ENCODE measurements at regions not wholly inside any gene's neighbourhood (a gene's known extent, or its start where the extent isn't known, plus 50 kb on each side); places are given as distances from the start of the nearest gene placed in this dataset.
"Not testable (repeated sequence)": the region's sequence is repeated elsewhere in the genome, so short reads cannot be mapped to it uniquely, and the experiment has no call there.

- H3K27ac Mint-ChIP-seq; H3K4me3 Mint-ChIP-seq; H3K9me3 Mint-ChIP-seq; H3K36me3 Mint-ChIP-seq; H3K9me3 ChIP-seq (ENCODE audit: control insufficient read depth in 2 of 3, low read length in 3 of 3); DNase-seq; H3K27me3 ChIP-seq (ENCODE audit: control insufficient read depth in 2 of 2, insufficient read depth in 2 of 2, low read length in 2 of 2); H3K27ac ChIP-seq (ENCODE audit: low read depth, low read length); H3K4me1 Mint-ChIP-seq; CTCF ChIA-PET; H3K4me1 ChIP-seq (ENCODE audit: control insufficient read depth in 2 of 2, insufficient read depth in 2 of 2, low read length in 2 of 2); POLR2A ChIA-PET; intact Hi-C loops (cut with micrococcal nuclease); H3K36me3 ChIP-seq (ENCODE audit: control insufficient read depth in 2 of 3, insufficient read depth in 3 of 3, low read length in 3 of 3); H3K4me3 ChIP-seq (ENCODE audit: low read length): not testable (repeated sequence)
- peaks cover 0 to 24% (median 6%) of the 10 kb centered on the region in 5 donors for H3K27me3 Mint-ChIP-seq
- ATAC-seq = peak; percentile 29
These were observed 87.3 kb upstream of the OSBPL11 start for GRCh38 chr3:125682610-125683009.

- Mint-ChIP-seq H3K36me3 (peaks cover 0 to 5% (median 0%) of the 10 kb centered on the region in 5 donors), H3K27ac (no peak overlapping the region), H3K9me3 (peaks cover 0 to 2% (median 0%) of the 10 kb centered on the region in 11 donors), H3K4me1 (no peaks in the 10 kb centered on the region), H3K4me3 (no peak overlapping the region), H3K27me3 (peaks cover 0 to 24% (median 6%) of the 10 kb centered on the region in 5 donors)
- Histone ChIP-seq H3K27me3 (ENCODE audit: control insufficient read depth in 2 of 2, insufficient read depth in 2 of 2, low read length in 2 of 2) (peaks cover 0 to 3% of the 10 kb centered on the region in 2 donors), H3K36me3 (ENCODE audit: control insufficient read depth in 2 of 3, insufficient read depth in 3 of 3, low read length in 3 of 3) (no peaks in the 10 kb centered on the region), H3K27ac (ENCODE audit: low read depth, low read length) (no peak overlapping the region), H3K4me3 (ENCODE audit: low read length) (no peak overlapping the region), H3K9me3 (ENCODE audit: control insufficient read depth in 2 of 3, low read length in 3 of 3) (no peaks in the 10 kb centered on the region), H3K4me1 (ENCODE audit: control insufficient read depth in 2 of 2, insufficient read depth in 2 of 2, low read length in 2 of 2) (no peaks in the 10 kb centered on the region)
- ChIA-PET CTCF (no interaction called here), POLR2A (no interaction called here)
- DNase-seq (no peak), ATAC-seq (no peak)
- intact Hi-C loops (cut with micrococcal nuclease) = no loop called here
These were observed 88.0 kb upstream of the OSBPL11 start for GRCh38 chr3:125683067-125683829.

DNA sequence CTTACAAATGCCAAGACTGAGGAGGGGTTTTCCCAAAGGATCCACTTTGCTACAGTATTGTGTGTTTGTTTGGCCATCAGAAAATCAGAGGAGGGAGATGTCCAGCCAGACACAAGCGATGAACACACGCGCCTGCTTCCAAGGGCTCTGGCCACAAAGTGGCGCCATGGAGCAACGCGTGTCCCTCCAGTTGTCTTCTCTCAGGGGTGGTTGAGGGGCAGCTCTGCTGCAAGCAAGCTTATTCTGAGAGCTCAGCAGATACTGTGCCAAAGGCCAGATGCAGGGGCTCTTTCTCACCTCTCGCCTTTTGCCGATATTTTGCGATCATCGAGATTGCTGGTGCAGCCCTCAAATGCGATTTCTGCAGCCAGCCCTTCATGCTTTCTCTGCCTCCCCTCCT lies 88.9 kb upstream of the OSBPL11 start:
- peaks cover 0 to 24% (median 6%) of the 10 kb centered on the region in 5 donors for H3K27me3 Mint-ChIP-seq
- H3K27ac Mint-ChIP-seq = no peak overlapping the region
- H3K36me3 ChIP-seq (ENCODE audit: control insufficient read depth in 2 of 3, insufficient read depth in 3 of 3, low read length in 3 of 3) = no peaks in the 10 kb centered on the region
- H3K4me3 ChIP-seq (ENCODE audit: low read length) = no peak overlapping the region
- no peaks in the 10 kb centered on the region for H3K4me1 Mint-ChIP-seq
- ATAC-seq = no peak
- peaks cover 0 to 5% (median 0%) of the 10 kb centered on the region in 5 donors for H3K36me3 Mint-ChIP-seq
- H3K9me3 Mint-ChIP-seq = peaks cover 0 to 2% (median 0%) of the 10 kb centered on the region in 11 donors
- ChIA-PET CTCF (no interaction called here), POLR2A (no interaction called here)
- no peak overlapping the region for H3K4me3 Mint-ChIP-seq
- H3K4me1 ChIP-seq (ENCODE audit: control insufficient read depth in 2 of 2, insufficient read depth in 2 of 2, low read length in 2 of 2) = no peaks in the 10 kb centered on the region
- H3K27me3 ChIP-seq (ENCODE audit: control insufficient read depth in 2 of 2, insufficient read depth in 2 of 2, low read length in 2 of 2) = peaks cover 0 to 3% of the 10 kb centered on the region in 2 donors
- H3K27ac ChIP-seq (ENCODE audit: low read depth, low read length) = no peak overlapping the region
- no peak for DNase-seq
- no peaks in the 10 kb centered on the region for H3K9me3 ChIP-seq (ENCODE audit: control insufficient read depth in 2 of 3, low read length in 3 of 3)
- intact Hi-C loops (cut with micrococcal nuclease) = no loop called here

DNA sequence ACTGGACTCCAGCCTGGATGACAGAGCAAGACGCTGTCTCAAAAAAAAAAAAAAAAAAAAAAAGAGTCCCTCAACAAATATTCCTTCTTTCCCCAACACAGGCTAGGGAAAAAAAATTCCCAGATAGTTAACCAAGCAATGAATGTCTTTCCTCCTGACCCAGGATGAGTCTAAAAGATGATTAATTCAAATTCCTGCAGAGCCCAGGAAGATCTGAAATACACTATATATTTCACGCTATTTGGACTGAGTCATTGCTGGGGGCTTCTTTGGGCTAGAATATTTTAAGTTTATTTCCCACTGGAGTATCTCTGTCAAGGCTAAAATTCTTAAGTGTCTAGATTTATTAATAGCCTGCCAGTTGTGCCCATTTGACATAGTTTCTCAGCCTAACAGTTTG lies 90.4 kb upstream of the OSBPL11 start:
- H3K27me3 Mint-ChIP-seq = peaks cover 0 to 24% (median 6%) of the 10 kb centered on the region in 5 donors
- H3K9me3 ChIP-seq (ENCODE audit: control insufficient read depth in 2 of 3, low read length in 3 of 3); H3K9me3 Mint-ChIP-seq; H3K36me3 ChIP-seq (ENCODE audit: control insufficient read depth in 2 of 3, insufficient read depth in 3 of 3, low read length in 3 of 3); H3K27ac Mint-ChIP-seq; POLR2A ChIA-PET; H3K4me3 ChIP-seq (ENCODE audit: low read length); H3K4me3 Mint-ChIP-seq; H3K36me3 Mint-ChIP-seq; CTCF ChIA-PET; intact Hi-C loops (cut with micrococcal nuclease); H3K27ac ChIP-seq (ENCODE audit: low read depth, low read length); H3K27me3 ChIP-seq (ENCODE audit: control insufficient read depth in 2 of 2, insufficient read depth in 2 of 2, low read length in 2 of 2); DNase-seq; ATAC-seq; H3K4me1 ChIP-seq (ENCODE audit: control insufficient read depth in 2 of 2, insufficient read depth in 2 of 2, low read length in 2 of 2); H3K4me1 Mint-ChIP-seq: not testable (repeated sequence)

DNA sequence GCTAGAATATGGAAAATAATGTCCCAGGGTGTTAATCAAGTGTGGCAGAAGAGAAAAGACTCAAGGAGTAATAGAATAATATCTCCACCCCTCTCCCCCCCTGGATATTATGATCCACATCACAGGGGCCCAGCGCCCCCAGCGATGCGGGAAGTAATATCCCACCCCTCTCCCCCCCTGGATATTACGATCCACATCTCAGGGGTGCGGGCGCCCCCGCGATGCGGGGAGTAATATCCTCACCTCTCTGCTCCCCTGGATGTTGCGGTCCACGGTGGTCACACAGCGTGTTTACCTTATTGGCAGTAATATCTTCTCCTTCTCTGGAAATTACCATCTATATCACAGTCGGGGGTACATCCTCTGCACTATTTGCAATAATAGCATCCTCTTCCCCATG lies 97.1 kb upstream of the OSBPL11 start:
- Mint-ChIP-seq H3K27ac (no peak overlapping the region), H3K27me3 (peaks cover 0 to 11% (median 7%) of the 10 kb centered on the region in 5 donors), H3K4me1 (no peaks in the 10 kb centered on the region), H3K9me3 (no peaks in the 10 kb centered on the region), H3K4me3 (no peak overlapping the region), H3K36me3 (no peaks in the 10 kb centered on the region)
- no peak for ATAC-seq
- H3K27me3 ChIP-seq (ENCODE audit: control insufficient read depth in 2 of 2, insufficient read depth in 2 of 2, low read length in 2 of 2) = no peaks in the 10 kb centered on the region
- ChIA-PET CTCF (no interaction called here), POLR2A (no interaction called here)
- no peak overlapping the region for H3K27ac ChIP-seq (ENCODE audit: low read depth, low read length)
- H3K4me3 ChIP-seq (ENCODE audit: low read length) = no peak overlapping the region
- intact Hi-C loops (cut with micrococcal nuclease) = no loop called here
- no peaks in the 10 kb centered on the region for H3K9me3 ChIP-seq (ENCODE audit: control insufficient read depth in 2 of 3, low read length in 3 of 3)
- DNase-seq = no peak
- H3K4me1 ChIP-seq (ENCODE audit: control insufficient read depth in 2 of 2, insufficient read depth in 2 of 2, low read length in 2 of 2) = no peaks in the 10 kb centered on the region
- no peaks in the 10 kb centered on the region for H3K36me3 ChIP-seq (ENCODE audit: control insufficient read depth in 2 of 3, insufficient read depth in 3 of 3, low read length in 3 of 3)

GRCh38 chr3:125693887-125694286 lies 98.6 kb upstream of the OSBPL11 start:
- no peaks in the 10 kb centered on the region for H3K36me3 Mint-ChIP-seq
- no peak for ATAC-seq
- intact Hi-C loops (cut with micrococcal nuclease) = no loop called here

DNA sequence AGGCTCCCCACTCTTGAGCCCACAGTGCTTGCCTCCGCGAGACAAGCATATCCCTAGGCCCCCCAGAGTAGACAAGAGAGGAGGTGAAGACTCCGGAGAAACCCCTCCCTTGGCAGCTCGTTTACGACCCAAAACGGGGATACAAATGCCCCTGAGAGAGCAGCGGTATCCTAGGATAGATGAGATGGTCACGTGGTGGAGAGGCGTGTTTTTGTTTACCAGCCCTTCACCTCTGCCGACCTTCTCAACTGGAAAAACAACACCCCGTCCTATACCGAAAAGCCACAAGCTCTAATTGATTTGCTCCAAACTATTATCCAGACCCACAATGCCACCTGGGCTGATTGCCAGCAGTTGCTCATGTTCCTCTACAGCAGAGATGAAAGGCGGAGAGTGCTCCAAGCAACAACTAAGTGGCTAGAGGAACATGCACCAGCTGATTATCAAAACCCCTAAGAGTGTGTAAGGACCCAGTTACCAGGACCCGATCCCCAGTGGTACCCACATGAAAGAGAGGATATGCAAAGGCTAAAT lies 99.5 kb upstream of the OSBPL11 start:
- no peaks in the 10 kb centered on the region for H3K36me3 Mint-ChIP-seq
- no peak overlapping the region for H3K27ac ChIP-seq (ENCODE audit: low read depth, low read length)
- H3K9me3 Mint-ChIP-seq = no peaks in the 10 kb centered on the region
- peaks cover 0 to 11% (median 7%) of the 10 kb centered on the region in 5 donors for H3K27me3 Mint-ChIP-seq
- H3K9me3 ChIP-seq (ENCODE audit: control insufficient read depth in 2 of 3, low read length in 3 of 3) = no peaks in the 10 kb centered on the region
- DNase-seq (no peak), ATAC-seq (no peak)
- CTCF ChIA-PET = no interaction called here
- H3K4me1 Mint-ChIP-seq = peaks cover 0 to 7% (median 0%) of the 10 kb centered on the region in 7 donors
- no peak overlapping the region for H3K4me3 ChIP-seq (ENCODE audit: low read length)
- H3K36me3 ChIP-seq (ENCODE audit: control insufficient read depth in 2 of 3, insufficient read depth in 3 of 3, low read length in 3 of 3) = no peaks in the 10 kb centered on the region
- intact Hi-C loops (cut with micrococcal nuclease) = no loop called here
- no peak overlapping the region for H3K4me3 Mint-ChIP-seq
- H3K4me1 ChIP-seq (ENCODE audit: control insufficient read depth in 2 of 2, insufficient read depth in 2 of 2, low read length in 2 of 2) = no peaks in the 10 kb centered on the region
- H3K27me3 ChIP-seq (ENCODE audit: control insufficient read depth in 2 of 2, insufficient read depth in 2 of 2, low read length in 2 of 2) = no peaks in the 10 kb centered on the region
- no peak overlapping the region for H3K27ac Mint-ChIP-seq
- POLR2A ChIA-PET = no interaction called here

More at GRCh38 chr3:125693887-125694286, 98.6 kb upstream of the OSBPL11 start:
- H3K4me1 Mint-ChIP-seq = peaks cover 0 to 7% (median 0%) of the 10 kb centered on the region in 7 donors
- no peak for DNase-seq
- no peak overlapping the region for H3K4me3 Mint-ChIP-seq
- no peaks in the 10 kb centered on the region for H3K9me3 ChIP-seq (ENCODE audit: control insufficient read depth in 2 of 3, low read length in 3 of 3)
- H3K27me3 Mint-ChIP-seq = peaks cover 0 to 11% (median 7%) of the 10 kb centered on the region in 5 donors
- no peaks in the 10 kb centered on the region for H3K4me1 ChIP-seq (ENCODE audit: control insufficient read depth in 2 of 2, insufficient read depth in 2 of 2, low read length in 2 of 2)
- H3K4me3 ChIP-seq (ENCODE audit: low read length) = no peak overlapping the region
- ChIA-PET CTCF (no interaction called here), POLR2A (no interaction called here)
- no peak overlapping the region for H3K27ac Mint-ChIP-seq
- no peaks in the 10 kb centered on the region for H3K27me3 ChIP-seq (ENCODE audit: control insufficient read depth in 2 of 2, insufficient read depth in 2 of 2, low read length in 2 of 2)
- H3K36me3 ChIP-seq (ENCODE audit: control insufficient read depth in 2 of 3, insufficient read depth in 3 of 3, low read length in 3 of 3) = no peaks in the 10 kb centered on the region
- no peak overlapping the region for H3K27ac ChIP-seq (ENCODE audit: low read depth, low read length)
- H3K9me3 Mint-ChIP-seq = no peaks in the 10 kb centered on the region

All from naive thymus-derived CD4-positive, alpha-beta T cell (primary cell).